ENCODE measurements at regions not wholly inside any gene's neighbourhood (a gene's known extent, or its start where the extent isn't known, plus 50 kb on each side); places are given as distances from the start of the nearest gene placed in this dataset.

DNA sequence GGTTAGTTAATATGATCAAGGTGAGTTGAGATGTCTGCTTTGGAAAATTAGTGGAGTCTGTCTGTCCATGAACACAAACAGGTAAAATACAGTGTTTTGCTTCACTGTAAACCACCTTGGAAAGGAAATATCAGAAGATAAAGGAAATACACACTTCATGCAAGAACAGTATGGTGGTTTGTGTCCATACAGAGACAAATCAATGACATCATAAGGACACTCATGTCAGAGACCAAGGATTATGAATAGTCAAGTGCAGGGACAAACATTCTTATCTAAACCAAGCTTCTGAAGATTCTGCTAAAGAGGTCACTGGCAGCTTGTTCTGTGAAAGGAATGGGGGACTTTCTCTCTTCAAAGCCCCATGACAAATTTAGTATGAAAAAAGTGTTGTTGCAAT, 322.9 kb upstream of the F9 start:
- TF ChIP-seq EZH2 (IDR thresholded peaks at IDR 0.05; ENCODE audit: insufficient read depth, poor library complexity, severe bottlenecking): no peak
- no peak for TF ChIP-seq EZH2phosphoT487 (IDR thresholded peaks at IDR 0.05; ENCODE audit: insufficient read depth, low read depth)
